HEK293 (cell line): ENCODE measurements at regions not wholly inside any gene's neighbourhood (a gene's known extent, or its start where the extent isn't known, plus 50 kb on each side); places are given as distances from the start of the nearest gene placed in this dataset.

Experiments
- FEZF1 ChIP-seq: fragments of 450-650 bp; formaldehyde crosslinking; IDR thresholded peaks from 2 replicates; pipeline ENCODE4 v1.5.1; 2016; ENCODE audit warnings: missing biosample characterization, missing genetic modification characterization
- GLIS1 ChIP-seq: fragments of 450-650 bp; formaldehyde crosslinking; IDR thresholded peaks from 2 replicates; pipeline ENCODE4 v1.5.1; 2016; ENCODE audit warnings: missing biosample characterization, missing genetic modification characterization
- HOXC10 ChIP-seq: sonication (generic); formaldehyde crosslinking; IDR thresholded peaks from 2 replicates; pipeline ENCODE4 v1.8.1; 2023; ENCODE audit warnings: mild to moderate bottlenecking, missing genetic modification reagents
- KLF10 ChIP-seq: fragments of 450-650 bp; IDR thresholded peaks from 2 replicates; pipeline ENCODE4 v1.5.1; 2018; ENCODE audit warnings: missing biosample characterization, mild to moderate bottlenecking, missing genetic modification characterization
- KLF8 ChIP-seq: fragments of 450-650 bp; formaldehyde crosslinking; IDR thresholded peaks from 2 replicates; pipeline ENCODE4 v1.5.1; 2016; ENCODE audit warnings: missing biosample characterization, missing genetic modification characterization
- SP3 ChIP-seq: fragments of 450-650 bp; formaldehyde crosslinking; IDR thresholded peaks from 2 replicates; pipeline ENCODE4 v1.5.1; 2016; ENCODE audit warnings: missing biosample characterization, missing genetic modification characterization
- TCF7L2 ChIP-seq: IDR thresholded peaks from 2 replicates; pipeline ENCODE4 v1.6.1; 2011; ENCODE audit warnings: low read depth, mild to moderate bottlenecking, inconsistent platforms, low read length, moderate library complexity, borderline replicate concordance
- ZBTB48 ChIP-seq: fragments of 450-650 bp; formaldehyde crosslinking; IDR thresholded peaks from 2 replicates; pipeline ENCODE4 v1.5.1; 2016; ENCODE audit warnings: missing biosample characterization, missing genetic modification characterization
- ZEB2 ChIP-seq: fragments of 450-650 bp; formaldehyde crosslinking; IDR thresholded peaks from 2 replicates; pipeline ENCODE4 v1.5.1; 2016; ENCODE audit warnings: missing biosample characterization, missing genetic modification characterization
- ZNF174 ChIP-seq: fragments of 450-650 bp; formaldehyde crosslinking; IDR thresholded peaks from 2 replicates; pipeline ENCODE4 v1.5.0; 2017; ENCODE audit warnings: missing biosample characterization, mild to moderate bottlenecking, missing genetic modification characterization
- ZNF221 ChIP-seq: fragments of 450-650 bp; formaldehyde crosslinking; IDR thresholded peaks from 2 replicates; pipeline ENCODE4 v1.5.1; 2017; ENCODE audit warnings: missing biosample characterization, missing genetic modification characterization, borderline replicate concordance
- ZNF239 ChIP-seq: fragments of 450-650 bp; formaldehyde crosslinking; IDR thresholded peaks from 2 replicates; pipeline ENCODE4 v1.5.1; 2016; ENCODE audit warnings: missing biosample characterization, missing genetic modification characterization
- ZNF596 ChIP-seq: fragments of 450-650 bp; IDR thresholded peaks from 2 replicates; pipeline ENCODE4 v1.5.0; 2018; ENCODE audit warnings: missing biosample characterization, mild to moderate bottlenecking, missing genetic modification characterization, moderate library complexity
- ZNF621 ChIP-seq: fragments of 450-650 bp; formaldehyde crosslinking; IDR thresholded peaks from 2 replicates; pipeline ENCODE4 v1.5.1; 2017; ENCODE audit warnings: missing biosample characterization, missing genetic modification characterization
- ZNF837 ChIP-seq: fragments of 450-650 bp; formaldehyde crosslinking; IDR thresholded peaks from 2 replicates; pipeline ENCODE4 v1.5.1; 2016; ENCODE audit warnings: missing biosample characterization, missing genetic modification characterization
- ZSCAN30 ChIP-seq: fragments of 450-650 bp; IDR thresholded peaks from 2 replicates; pipeline ENCODE4 v1.5.1; 2018; ENCODE audit warnings: missing biosample characterization, mild to moderate bottlenecking, missing genetic modification characterization, moderate library complexity
- TF ChIP-seq, protein P1 (sequence below): fragments of 450-650 bp; formaldehyde crosslinking; IDR thresholded peaks from 2 replicates; pipeline ENCODE4 v1.5.1; 2016; ENCODE audit warnings: missing biosample characterization, missing genetic modification characterization, borderline replicate concordance
- TF ChIP-seq, protein P2 (sequence below): fragments of 450-650 bp; formaldehyde crosslinking; IDR thresholded peaks from 2 replicates; pipeline ENCODE4 v1.5.1; 2016; ENCODE audit warnings: missing biosample characterization, missing genetic modification characterization
- TF ChIP-seq, protein P3 (sequence below): sonication (generic); formaldehyde crosslinking; IDR thresholded peaks from 2 replicates; pipeline ENCODE4 v1.8.1; 2022; ENCODE audit warnings: mild to moderate bottlenecking, moderate library complexity, missing genetic modification reagents
- TF ChIP-seq, protein P4 (sequence below): fragments of 450-650 bp; formaldehyde crosslinking; IDR thresholded peaks from 2 replicates; pipeline ENCODE4 v1.5.1; 2016; ENCODE audit warnings: missing biosample characterization, missing genetic modification characterization
- TF ChIP-seq, protein P5 (sequence below): fragments of 450-650 bp; formaldehyde crosslinking; IDR thresholded peaks from 2 replicates; pipeline ENCODE4 v1.5.1; 2016; ENCODE audit warnings: missing biosample characterization, missing genetic modification characterization
- TF ChIP-seq, protein P6 (sequence below): fragments of 450-650 bp; formaldehyde crosslinking; IDR thresholded peaks from 2 replicates; pipeline ENCODE4 v1.5.1; 2016; ENCODE audit warnings: missing biosample characterization, missing genetic modification characterization

DNA sequence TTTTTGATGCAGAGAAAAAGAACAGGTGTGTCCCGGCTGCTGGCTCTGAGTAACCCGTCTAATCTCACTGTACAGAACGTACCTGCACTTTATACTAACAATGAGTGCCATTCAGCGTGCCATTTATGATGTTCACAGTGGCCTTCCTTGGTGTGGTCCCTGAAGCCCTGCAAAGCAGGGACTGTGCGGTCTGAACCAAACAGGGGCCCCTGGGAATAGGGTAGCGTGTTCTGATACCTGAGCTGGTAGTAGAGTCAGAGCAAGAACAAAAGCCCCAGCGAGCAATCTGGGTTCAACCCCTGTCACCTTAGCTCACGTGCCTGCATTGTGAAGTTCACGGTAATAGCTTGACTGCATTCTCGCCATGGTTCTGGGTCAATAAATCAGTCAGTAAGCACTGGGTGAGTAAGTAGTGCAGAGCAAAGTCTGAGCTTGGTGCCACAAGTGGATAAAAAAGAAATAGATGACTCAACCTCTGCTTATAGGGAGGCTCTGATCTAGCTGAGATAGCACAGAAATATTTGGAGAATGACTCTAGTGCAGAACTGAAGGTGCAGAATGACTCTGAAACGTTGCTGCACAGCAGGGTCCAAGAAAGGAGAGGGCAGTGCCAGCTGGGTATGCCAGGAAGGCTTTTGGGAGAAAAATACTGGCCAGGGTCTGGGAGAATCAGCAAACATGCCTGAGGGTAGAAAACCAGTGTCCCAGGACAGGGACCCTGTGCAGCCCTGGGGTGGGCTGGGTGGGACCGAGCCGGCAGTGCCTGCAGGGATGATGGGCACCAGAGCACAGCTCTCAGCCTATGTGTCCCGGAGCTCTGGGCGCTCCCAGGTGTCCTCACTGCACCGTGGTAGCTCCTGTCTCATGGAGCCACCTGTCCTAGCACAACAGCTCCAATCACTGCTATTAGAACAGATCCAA, 125.9 kb downstream of the RHOU start (continued):
- TF ChIP-seq KLF10 (tag by site-specific recombination) (peak; percentile 80), ZNF239 (tag by site-specific recombination) (no peak), SP3 (no peak; the same call in 1 of the 2 replicates), ZNF174 (tag by site-specific recombination) (no peak), ZNF621 (tag by site-specific recombination) (no peak), ZNF837 (tag by site-specific recombination) (no peak), TCF7L2 (no peak), ZEB2 (peak; percentile 99), ZNF221 (tag by site-specific recombination) (no peak), KLF8 (tag by site-specific recombination) (peak; percentile 92), ZBTB48 (tag by site-specific recombination) (peak; percentile 76), HOXC10 (peak; percentile 74; the same call in 1 of the 2 replicates), GLIS1 (tag by site-specific recombination) (peak; percentile 81), ZSCAN30 (peak; percentile 85; the same call in 1 of the 2 replicates), FEZF1 (tag by site-specific recombination) (peak; percentile 81), ZNF596 (tag by site-specific recombination) (no peak)
- TF ChIP-seq, protein P1, sequence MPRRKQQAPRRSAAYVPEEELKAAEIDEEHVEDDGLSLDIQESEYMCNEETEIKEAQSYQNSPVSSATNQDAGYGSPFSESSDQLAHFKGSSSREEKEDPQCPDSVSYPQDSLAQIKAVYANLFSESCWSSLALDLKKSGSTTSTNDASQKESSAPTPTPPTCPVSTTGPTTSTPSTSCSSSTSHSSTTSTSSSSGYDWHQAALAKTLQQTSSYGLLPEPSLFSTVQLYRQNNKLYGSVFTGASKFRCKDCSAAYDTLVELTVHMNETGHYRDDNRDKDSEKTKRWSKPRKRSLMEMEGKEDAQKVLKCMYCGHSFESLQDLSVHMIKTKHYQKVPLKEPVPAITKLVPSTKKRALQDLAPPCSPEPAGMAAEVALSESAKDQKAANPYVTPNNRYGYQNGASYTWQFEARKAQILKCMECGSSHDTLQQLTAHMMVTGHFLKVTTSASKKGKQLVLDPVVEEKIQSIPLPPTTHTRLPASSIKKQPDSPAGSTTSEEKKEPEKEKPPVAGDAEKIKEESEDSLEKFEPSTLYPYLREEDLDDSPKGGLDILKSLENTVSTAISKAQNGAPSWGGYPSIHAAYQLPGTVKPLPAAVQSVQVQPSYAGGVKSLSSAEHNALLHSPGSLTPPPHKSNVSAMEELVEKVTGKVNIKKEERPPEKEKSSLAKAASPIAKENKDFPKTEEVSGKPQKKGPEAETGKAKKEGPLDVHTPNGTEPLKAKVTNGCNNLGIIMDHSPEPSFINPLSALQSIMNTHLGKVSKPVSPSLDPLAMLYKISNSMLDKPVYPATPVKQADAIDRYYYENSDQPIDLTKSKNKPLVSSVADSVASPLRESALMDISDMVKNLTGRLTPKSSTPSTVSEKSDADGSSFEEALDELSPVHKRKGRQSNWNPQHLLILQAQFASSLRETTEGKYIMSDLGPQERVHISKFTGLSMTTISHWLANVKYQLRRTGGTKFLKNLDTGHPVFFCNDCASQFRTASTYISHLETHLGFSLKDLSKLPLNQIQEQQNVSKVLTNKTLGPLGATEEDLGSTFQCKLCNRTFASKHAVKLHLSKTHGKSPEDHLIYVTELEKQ (tag by site-specific recombination), result peak; percentile 99
- TF ChIP-seq, protein P2, sequence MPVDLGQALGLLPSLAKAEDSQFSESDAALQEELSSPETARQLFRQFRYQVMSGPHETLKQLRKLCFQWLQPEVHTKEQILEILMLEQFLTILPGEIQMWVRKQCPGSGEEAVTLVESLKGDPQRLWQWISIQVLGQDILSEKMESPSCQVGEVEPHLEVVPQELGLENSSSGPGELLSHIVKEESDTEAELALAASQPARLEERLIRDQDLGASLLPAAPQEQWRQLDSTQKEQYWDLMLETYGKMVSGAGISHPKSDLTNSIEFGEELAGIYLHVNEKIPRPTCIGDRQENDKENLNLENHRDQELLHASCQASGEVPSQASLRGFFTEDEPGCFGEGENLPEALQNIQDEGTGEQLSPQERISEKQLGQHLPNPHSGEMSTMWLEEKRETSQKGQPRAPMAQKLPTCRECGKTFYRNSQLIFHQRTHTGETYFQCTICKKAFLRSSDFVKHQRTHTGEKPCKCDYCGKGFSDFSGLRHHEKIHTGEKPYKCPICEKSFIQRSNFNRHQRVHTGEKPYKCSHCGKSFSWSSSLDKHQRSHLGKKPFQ (tag by site-specific recombination), result no peak
- TF ChIP-seq, protein P3, sequence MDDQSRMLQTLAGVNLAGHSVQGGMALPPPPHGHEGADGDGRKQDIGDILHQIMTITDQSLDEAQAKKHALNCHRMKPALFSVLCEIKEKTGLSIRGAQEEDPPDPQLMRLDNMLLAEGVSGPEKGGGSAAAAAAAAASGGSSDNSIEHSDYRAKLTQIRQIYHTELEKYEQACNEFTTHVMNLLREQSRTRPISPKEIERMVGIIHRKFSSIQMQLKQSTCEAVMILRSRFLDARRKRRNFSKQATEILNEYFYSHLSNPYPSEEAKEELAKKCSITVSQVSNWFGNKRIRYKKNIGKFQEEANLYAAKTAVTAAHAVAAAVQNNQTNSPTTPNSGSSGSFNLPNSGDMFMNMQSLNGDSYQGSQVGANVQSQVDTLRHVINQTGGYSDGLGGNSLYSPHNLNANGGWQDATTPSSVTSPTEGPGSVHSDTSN (CRISPR knock-in tag), result no peak; the same call in 1 of the 2 replicates
- TF ChIP-seq, protein P4, sequence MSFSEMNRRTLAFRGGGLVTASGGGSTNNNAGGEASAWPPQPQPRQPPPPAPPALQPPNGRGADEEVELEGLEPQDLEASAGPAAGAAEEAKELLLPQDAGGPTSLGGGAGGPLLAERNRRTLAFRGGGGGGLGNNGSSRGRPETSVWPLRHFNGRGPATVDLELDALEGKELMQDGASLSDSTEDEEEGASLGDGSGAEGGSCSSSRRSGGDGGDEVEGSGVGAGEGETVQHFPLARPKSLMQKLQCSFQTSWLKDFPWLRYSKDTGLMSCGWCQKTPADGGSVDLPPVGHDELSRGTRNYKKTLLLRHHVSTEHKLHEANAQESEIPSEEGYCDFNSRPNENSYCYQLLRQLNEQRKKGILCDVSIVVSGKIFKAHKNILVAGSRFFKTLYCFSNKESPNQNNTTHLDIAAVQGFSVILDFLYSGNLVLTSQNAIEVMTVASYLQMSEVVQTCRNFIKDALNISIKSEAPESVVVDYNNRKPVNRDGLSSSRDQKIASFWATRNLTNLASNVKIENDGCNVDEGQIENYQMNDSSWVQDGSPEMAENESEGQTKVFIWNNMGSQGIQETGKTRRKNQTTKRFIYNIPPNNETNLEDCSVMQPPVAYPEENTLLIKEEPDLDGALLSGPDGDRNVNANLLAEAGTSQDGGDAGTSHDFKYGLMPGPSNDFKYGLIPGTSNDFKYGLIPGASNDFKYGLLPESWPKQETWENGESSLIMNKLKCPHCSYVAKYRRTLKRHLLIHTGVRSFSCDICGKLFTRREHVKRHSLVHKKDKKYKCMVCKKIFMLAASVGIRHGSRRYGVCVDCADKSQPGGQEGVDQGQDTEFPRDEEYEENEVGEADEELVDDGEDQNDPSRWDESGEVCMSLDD, result no peak
- TF ChIP-seq, protein P5, sequence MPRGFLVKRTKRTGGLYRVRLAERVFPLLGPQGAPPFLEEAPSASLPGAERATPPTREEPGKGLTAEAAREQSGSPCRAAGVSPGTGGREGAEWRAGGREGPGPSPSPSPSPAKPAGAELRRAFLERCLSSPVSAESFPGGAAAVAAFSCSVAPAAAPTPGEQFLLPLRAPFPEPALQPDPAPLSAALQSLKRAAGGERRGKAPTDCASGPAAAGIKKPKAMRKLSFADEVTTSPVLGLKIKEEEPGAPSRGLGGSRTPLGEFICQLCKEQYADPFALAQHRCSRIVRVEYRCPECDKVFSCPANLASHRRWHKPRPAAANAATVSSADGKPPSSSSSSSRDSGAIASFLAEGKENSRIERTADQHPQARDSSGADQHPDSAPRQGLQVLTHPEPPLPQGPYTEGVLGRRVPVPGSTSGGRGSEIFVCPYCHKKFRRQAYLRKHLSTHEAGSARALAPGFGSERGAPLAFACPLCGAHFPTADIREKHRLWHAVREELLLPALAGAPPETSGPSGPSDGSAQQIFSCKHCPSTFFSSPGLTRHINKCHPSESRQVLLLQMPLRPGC (tag by site-specific recombination), result peak; percentile 99
- TF ChIP-seq, protein P6, sequence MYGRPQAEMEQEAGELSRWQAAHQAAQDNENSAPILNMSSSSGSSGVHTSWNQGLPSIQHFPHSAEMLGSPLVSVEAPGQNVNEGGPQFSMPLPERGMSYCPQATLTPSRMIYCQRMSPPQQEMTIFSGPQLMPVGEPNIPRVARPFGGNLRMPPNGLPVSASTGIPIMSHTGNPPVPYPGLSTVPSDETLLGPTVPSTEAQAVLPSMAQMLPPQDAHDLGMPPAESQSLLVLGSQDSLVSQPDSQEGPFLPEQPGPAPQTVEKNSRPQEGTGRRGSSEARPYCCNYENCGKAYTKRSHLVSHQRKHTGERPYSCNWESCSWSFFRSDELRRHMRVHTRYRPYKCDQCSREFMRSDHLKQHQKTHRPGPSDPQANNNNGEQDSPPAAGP, result peak; percentile 99
